ENCODE measurements at regions not wholly inside any gene's neighbourhood (a gene's known extent, or its start where the extent isn't known, plus 50 kb on each side); places are given as distances from the start of the nearest gene placed in this dataset.
"Not testable (repeated sequence)": the region's sequence is repeated elsewhere in the genome, so short reads cannot be mapped to it uniquely, and the experiment has no call there.

- no peak for DNase-seq (ENCODE audit: low read depth, low spot score)
- no peak overlapping the region for H3K27ac ChIP-seq
Measured at GRCh38 chr14:88929656-88930436, 105.4 kb downstream of the TTC8 start.

GRCh38 chr14:88931321-88932110 lies 107.1 kb downstream of the TTC8 start:
- H3K27ac ChIP-seq, result no peak overlapping the region
- DNase-seq (ENCODE audit: low read depth, low spot score), result no peak

- no peak for DNase-seq (ENCODE audit: low read depth, low spot score)
- no peak overlapping the region for H3K27ac ChIP-seq
Measured at GRCh38 chr14:88933191-88933590, 108.7 kb downstream of the TTC8 start.

- no peak for DNase-seq (ENCODE audit: low read depth, low spot score)
- H3K27ac ChIP-seq, result no peak overlapping the region
Measured at GRCh38 chr14:88934351-88934806, 109.9 kb downstream of the TTC8 start.

GRCh38 chr14:88935083-88935482 lies 110.6 kb downstream of the TTC8 start:
- H3K27ac ChIP-seq, result no peak overlapping the region
- no peak for DNase-seq (ENCODE audit: low read depth, low spot score)

DNA sequence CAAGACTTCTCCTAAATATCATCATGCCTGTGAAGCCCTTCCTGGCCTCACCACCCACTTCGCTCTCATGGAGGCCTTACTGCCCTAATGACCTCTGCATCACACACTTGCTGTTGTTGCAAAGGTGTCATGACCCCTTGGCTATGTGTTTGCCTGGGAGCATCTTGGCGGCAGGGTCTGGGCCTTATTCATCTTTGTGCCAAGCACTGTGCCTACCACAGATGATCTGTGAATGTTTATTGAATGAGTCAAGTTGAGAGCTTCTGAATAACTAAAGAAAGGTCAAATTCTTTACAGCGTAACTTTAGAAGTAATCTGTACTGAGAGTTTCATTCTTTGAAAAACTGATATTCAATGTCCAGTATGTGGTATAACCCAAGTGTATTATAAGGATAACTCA lies 113.3 kb downstream of the TTC8 start:
- DNase-seq (ENCODE audit: low read depth, low spot score), result no peak
- H3K27ac ChIP-seq, result no peak overlapping the region

GRCh38 chr14:88940671-88941070 lies 116.2 kb downstream of the TTC8 start:
- no peak overlapping the region for H3K27ac ChIP-seq
- DNase-seq (ENCODE audit: low read depth, low spot score), result no peak

- no peak for DNase-seq (ENCODE audit: low read depth, low spot score)
- no peak overlapping the region for H3K27ac ChIP-seq
Measured at GRCh38 chr14:88941414-88941813, 117.0 kb downstream of the TTC8 start.

GRCh38 chr14:88947646-88948598 lies 123.5 kb downstream of the TTC8 start:
- no peak overlapping the region for H3K27ac ChIP-seq
- no peak for DNase-seq (ENCODE audit: low read depth, low spot score)

GRCh38 chr14:88950069-88950468 lies 125.6 kb downstream of the TTC8 start:
- no peak overlapping the region for H3K27ac ChIP-seq
- no peak for DNase-seq (ENCODE audit: low read depth, low spot score)

GRCh38 chr14:88951370-88951769 lies 126.9 kb downstream of the TTC8 start:
- no peak for DNase-seq (ENCODE audit: low read depth, low spot score)
- no peak overlapping the region for H3K27ac ChIP-seq

- no peak overlapping the region for H3K27ac ChIP-seq
- DNase-seq (ENCODE audit: low read depth, low spot score), result no peak
Measured at GRCh38 chr14:88952901-88953300, 128.4 kb downstream of the TTC8 start.

DNA sequence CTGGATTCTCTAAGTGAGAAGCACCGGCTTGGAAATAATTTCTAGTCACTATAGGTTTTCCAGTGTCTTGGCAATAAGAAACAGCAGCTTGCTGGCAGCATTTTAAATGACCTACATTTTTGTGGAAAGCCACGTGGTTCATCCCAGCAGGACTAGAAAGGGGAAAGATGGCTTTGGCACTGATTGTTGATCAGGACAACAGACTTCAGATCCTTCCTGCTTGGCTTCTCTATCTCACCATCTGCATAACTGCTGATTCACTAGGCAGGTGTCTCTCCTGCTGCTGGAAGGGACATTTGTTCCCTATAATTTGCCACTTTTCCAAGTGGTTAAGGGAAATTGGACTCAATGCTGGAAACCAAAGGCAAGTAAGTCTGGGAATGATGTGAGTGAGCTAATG lies 131.0 kb downstream of the TTC8 start:
- no peak overlapping the region for H3K27ac ChIP-seq
- DNase-seq (ENCODE audit: low read depth, low spot score), result no peak

DNA sequence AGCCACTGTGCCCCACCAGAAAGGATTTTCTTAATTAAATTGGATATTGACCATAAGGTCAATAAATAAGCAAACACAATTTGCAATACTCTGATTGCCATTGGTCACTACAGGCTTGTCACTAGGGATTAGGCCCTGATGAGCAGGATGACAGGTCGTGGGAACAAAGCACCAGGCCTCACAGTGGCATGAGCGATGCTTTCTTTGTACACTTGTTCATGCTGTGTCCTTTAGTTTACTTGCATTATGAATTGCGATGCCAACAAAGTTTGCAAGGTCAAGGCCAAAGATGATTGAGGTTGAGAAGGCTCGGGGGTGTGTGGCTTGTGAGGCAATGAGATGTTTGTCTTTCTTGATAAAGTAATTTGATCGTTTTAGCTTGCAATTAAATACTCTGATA lies 136.0 kb downstream of the TTC8 start:
- no peak for DNase-seq (ENCODE audit: low read depth, low spot score)
- no peak overlapping the region for H3K27ac ChIP-seq

DNA sequence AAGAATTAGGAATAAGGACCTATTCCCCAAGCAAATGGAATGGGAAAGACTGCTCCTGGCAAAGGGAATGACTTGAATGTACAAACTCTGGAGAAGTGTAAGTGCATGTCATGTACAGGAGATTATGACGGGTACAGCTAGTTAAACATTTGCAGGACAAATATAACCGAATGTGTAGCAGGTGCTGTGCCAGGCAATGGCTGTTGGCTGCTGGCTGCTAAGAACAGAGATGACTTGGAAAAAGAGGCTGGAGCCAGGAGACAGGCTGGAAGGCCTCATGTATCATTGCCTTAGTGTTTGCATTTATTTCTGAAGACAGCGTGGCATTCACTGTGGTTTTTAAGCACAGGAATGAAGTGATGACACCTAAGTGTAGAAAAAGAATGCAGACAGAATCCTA lies 136.8 kb downstream of the TTC8 start:
- H3K27ac ChIP-seq, result no peak overlapping the region
- DNase-seq (ENCODE audit: low read depth, low spot score), result no peak

DNA sequence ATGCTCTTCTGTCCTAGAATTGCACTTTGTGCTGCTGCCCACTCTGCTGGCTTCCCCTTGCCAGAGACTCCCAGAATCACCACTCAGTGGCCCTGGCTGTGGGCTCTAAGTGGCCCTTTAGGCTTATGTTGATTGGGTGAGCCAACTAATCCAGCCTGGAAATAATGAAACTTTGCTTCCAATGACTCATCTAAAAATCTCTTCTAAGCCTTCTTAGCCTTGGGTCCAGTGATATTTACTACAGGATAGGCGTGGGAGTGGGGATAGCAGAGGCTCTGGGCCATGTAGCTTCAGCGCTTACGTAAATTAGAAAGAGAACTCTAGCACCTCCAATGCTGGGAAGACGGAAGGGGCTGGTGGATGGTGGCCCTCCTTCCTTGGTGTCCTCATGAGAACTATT lies 137.9 kb downstream of the TTC8 start:
- no peak for DNase-seq (ENCODE audit: low read depth, low spot score)
- H3K27ac ChIP-seq, result no peak overlapping the region

- DNase-seq (ENCODE audit: low read depth, low spot score), result no peak
- H3K27ac ChIP-seq, result no peak overlapping the region
Measured at GRCh38 chr14:88967299-88967698, 142.8 kb downstream of the TTC8 start.

DNA sequence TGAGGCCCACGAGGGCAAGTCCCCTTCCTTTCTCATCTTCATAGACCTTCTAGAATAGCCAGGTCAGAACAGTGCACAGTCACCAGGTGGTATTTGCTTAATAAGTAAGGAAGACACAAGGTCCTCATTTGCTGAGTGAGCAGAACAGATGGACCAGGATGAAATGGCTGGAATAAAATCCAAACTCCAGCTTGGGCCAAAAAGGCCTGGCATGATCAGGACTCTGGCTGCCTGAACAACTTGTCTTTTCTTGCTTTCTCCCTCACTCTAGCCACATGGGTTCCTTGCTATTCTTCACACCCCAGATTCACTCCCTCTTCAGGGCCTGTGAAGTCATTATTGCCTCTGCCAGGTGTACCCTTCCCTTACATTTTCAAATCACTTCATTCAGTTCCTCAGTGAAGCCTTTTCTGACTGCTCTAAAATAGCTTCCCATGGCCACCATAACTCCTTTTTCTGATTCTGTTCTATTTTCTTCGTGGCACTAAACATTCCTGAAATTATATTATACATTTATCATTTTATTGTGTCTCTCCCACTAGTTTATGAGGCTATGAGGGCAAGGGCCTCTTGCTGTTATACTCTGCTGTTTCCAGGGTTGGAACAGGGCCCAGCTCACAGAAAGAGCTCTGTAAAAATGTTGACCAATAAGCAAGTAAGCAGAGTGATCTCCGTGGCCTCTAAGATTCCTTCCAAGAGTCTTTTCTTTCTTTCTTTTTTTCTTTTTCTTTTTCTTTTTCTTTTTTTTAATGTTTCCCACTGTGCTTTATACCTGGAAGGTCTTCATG lies 150.8 kb downstream of the TTC8 start:
- H3K27ac ChIP-seq, result no peak overlapping the region
- DNase-seq (ENCODE audit: low read depth, low spot score), result no peak

GRCh38 chr14:88975926-88976325 lies 151.5 kb downstream of the TTC8 start:
- no peak for DNase-seq (ENCODE audit: low read depth, low spot score)
- no peak overlapping the region for H3K27ac ChIP-seq

GRCh38 chr14:88980907-88981306 lies 156.5 kb downstream of the TTC8 start:
- not testable (repeated sequence) for H3K27ac ChIP-seq; DNase-seq (ENCODE audit: low read depth, low spot score)

All from epithelial cell of prostate (primary cell).